Peyer's patch (tissue), 4 donors: ENCODE measurements at regions not wholly inside any gene's neighbourhood (a gene's known extent, or its start where the extent isn't known, plus 50 kb on each side); places are given as distances from the start of the nearest gene placed in this dataset.

ENCODE experiments used
- CTCF ChIP-seq, 6 experiments: fragments of 450-650 bp in 4 of 6; fragments of 200-600 bp in 2 of 6; sonication (generic) in 1 of 6; IDR thresholded peaks; one replicate each; pipeline ENCODE4 v1.5.1; 2017 to 2019; ENCODE audit warnings: antibody characterized with exemption in 6 of 6, mild to moderate bottlenecking in 3 of 6, moderate library complexity in 1 of 6
- POLR2A ChIP-seq, 2 donors: fragments of 450-650 bp; IDR thresholded peaks; one replicate each; pipeline ENCODE4 v1.5.1; 2017; ENCODE audit warnings: antibody characterized with exemption in 2 of 2, mild to moderate bottlenecking in 2 of 2, moderate library complexity in 2 of 2

DNA sequence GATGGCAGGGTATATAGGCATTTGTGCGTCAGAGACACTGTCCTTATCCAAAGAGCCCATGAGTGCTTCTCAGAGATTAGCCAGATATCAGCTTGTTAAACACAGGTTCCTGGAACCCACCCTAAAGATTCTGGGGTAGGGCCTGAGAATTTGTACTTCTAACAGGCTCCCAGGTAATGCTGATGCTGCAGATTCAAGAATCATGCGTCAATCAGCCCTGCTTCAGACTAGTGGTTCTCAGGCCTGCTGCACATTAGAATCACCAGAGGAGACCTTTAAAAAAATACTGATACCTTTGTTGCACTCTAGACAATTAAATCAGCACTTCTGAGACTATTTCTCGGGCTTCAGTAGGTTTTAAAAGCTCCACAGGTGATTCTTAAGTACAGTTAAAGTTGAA is 369.5 kb downstream of the MFSD1 start:
- TF ChIP-seq POLR2A (IDR thresholded peaks at IDR 0.05) = no peak
- no peak for TF ChIP-seq CTCF (IDR thresholded peaks at IDR 0.05)
